LHCN-M2 (cell line): ENCODE measurements at regions not wholly inside any gene's neighbourhood (a gene's known extent, or its start where the extent isn't known, plus 50 kb on each side); places are given as distances from the start of the nearest gene placed in this dataset.
"Not testable (repeated sequence)": the region's sequence is repeated elsewhere in the genome, so short reads cannot be mapped to it uniquely, and the experiment has no call there.

Source experiments
- DNase-seq: peaks from one replicate; pipeline ENCODE4 v3.0.0-alpha.2; 2012; ENCODE audit warnings: low read depth

- DNase-seq, result no peak
These were observed 840.3 kb upstream of the LRRC4C start for GRCh38 chr11:42299780-42300179.

- no peak for DNase-seq
These were observed 842.3 kb upstream of the LRRC4C start for GRCh38 chr11:42301777-42302176.

- no peak for DNase-seq
These were observed 852.1 kb upstream of the LRRC4C start for GRCh38 chr11:42311514-42311913.

- DNase-seq, result no peak
These were observed 852.5 kb upstream of the LRRC4C start for GRCh38 chr11:42311944-42312343.

- no peak for DNase-seq
These were observed 855.8 kb upstream of the LRRC4C start for GRCh38 chr11:42315267-42315666.

- no peak for DNase-seq
These were observed 856.4 kb upstream of the LRRC4C start for GRCh38 chr11:42315846-42316245.

GRCh38 chr11:42319921-42320320 lies 860.5 kb upstream of the LRRC4C start:
- no peak for DNase-seq

- DNase-seq, result no peak
These were observed 870.6 kb upstream of the LRRC4C start for GRCh38 chr11:42329929-42330565.

GRCh38 chr11:42337786-42338455 lies 878.5 kb upstream of the LRRC4C start:
- no peak for DNase-seq

GRCh38 chr11:42344204-42344792 lies 884.8 kb upstream of the LRRC4C start:
- DNase-seq, result no peak

- DNase-seq, result no peak
These were observed 886.5 kb upstream of the LRRC4C start for GRCh38 chr11:42345933-42346332.

GRCh38 chr11:42363701-42364100 lies 904.2 kb upstream of the LRRC4C start:
- no peak for DNase-seq

GRCh38 chr11:42390116-42390515 lies 921.7 kb upstream of the API5 start:
- DNase-seq, result no peak

GRCh38 chr11:42397483-42397882 lies 914.3 kb upstream of the API5 start:
- no peak for DNase-seq

- no peak for DNase-seq
These were observed 904.5 kb upstream of the API5 start for GRCh38 chr11:42407341-42407740.

- DNase-seq, result no peak
These were observed 901.4 kb upstream of the API5 start for GRCh38 chr11:42410251-42410955.

- DNase-seq, result no peak
These were observed 899.2 kb upstream of the API5 start for GRCh38 chr11:42412590-42412989.

- no peak for DNase-seq
These were observed 894.1 kb upstream of the API5 start for GRCh38 chr11:42417691-42418090.

GRCh38 chr11:42422090-42422489 lies 889.7 kb upstream of the API5 start:
- no peak for DNase-seq

- not testable (repeated sequence) for DNase-seq
These were observed 876.9 kb upstream of the API5 start for GRCh38 chr11:42434911-42435310.

GRCh38 chr11:42444406-42444805 lies 867.4 kb upstream of the API5 start:
- DNase-seq, result no peak

GRCh38 chr11:42462558-42463310 lies 849.1 kb upstream of the API5 start:
- DNase-seq, result no peak
